HepG2 (cell line): ENCODE measurements at regions not wholly inside any gene's neighbourhood (a gene's known extent, or its start where the extent isn't known, plus 50 kb on each side); places are given as distances from the start of the nearest gene placed in this dataset.

Experiments
- HOXA3 ChIP-seq: sonication (generic); formaldehyde crosslinking; IDR thresholded peaks from 2 replicates; pipeline ENCODE4 v1.5.0; 2020; ENCODE audit warnings: missing genetic modification reagents
- KAT7 ChIP-seq: IDR thresholded peaks from 2 replicates; pipeline ENCODE4 v1.6.1; 2018; ENCODE audit warnings: borderline replicate concordance, missing compliant biosample characterization
- NR2F2 ChIP-seq: IDR thresholded peaks from 2 replicates; pipeline ENCODE4 v1.6.1; 2012; ENCODE audit warnings: low read depth, inconsistent platforms, borderline replicate concordance
- POLR2A ChIP-seq, 2 experiments: IDR thresholded peaks; 2 replicates each; pipeline ENCODE4 v1.6.1; 2011; ENCODE audit warnings: low read depth in 2 of 2, low read length in 2 of 2, mild to moderate bottlenecking in 1 of 2, moderate library complexity in 1 of 2; ENCODE audit not compliant: insufficient read depth in 1 of 2
- TAF1 ChIP-seq: sonication (generic); formaldehyde crosslinking; IDR thresholded peaks from 2 replicates; pipeline ENCODE4 v1.4.0; 2020; ENCODE audit warnings: missing genetic modification reagents
- ZNF207 ChIP-seq: fragments of 450-650 bp; IDR thresholded peaks from 2 replicates; pipeline ENCODE4 v1.6.1; 2016; ENCODE audit warnings: antibody characterized with exemption, borderline replicate concordance
- ZNF234 ChIP-seq: sonication (generic); formaldehyde crosslinking; conservative IDR thresholded peaks from 2 replicates; pipeline ENCODE4 v1.5.1; 2020; ENCODE audit warnings: mild to moderate bottlenecking, missing genetic modification reagents
- ZNF292 ChIP-seq: sonication (generic); formaldehyde crosslinking; IDR thresholded peaks from 2 replicates; pipeline ENCODE4 v1.8.1; 2022; ENCODE audit warnings: mild to moderate bottlenecking, low read depth, missing genetic modification reagents, borderline replicate concordance
- TF ChIP-seq, protein P1 (sequence below): IDR thresholded peaks from 2 replicates; pipeline ENCODE4 v1.6.1; 2016; ENCODE audit warnings: missing genetic modification reagents, missing compliant biosample characterization
- TF ChIP-seq, protein P2 (sequence below): sonication (generic); formaldehyde crosslinking; IDR thresholded peaks from 2 replicates; pipeline ENCODE4 v1.4.0; 2020; ENCODE audit warnings: missing genetic modification reagents

GRCh38 chr3:104805042-104805441, 561.7 kb upstream of the ALCAM start:
- TF ChIP-seq, protein P1, sequence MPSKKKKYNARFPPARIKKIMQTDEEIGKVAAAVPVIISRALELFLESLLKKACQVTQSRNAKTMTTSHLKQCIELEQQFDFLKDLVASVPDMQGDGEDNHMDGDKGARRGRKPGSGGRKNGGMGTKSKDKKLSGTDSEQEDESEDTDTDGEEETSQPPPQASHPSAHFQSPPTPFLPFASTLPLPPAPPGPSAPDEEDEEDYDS, result no peak
- TF ChIP-seq, protein P2, sequence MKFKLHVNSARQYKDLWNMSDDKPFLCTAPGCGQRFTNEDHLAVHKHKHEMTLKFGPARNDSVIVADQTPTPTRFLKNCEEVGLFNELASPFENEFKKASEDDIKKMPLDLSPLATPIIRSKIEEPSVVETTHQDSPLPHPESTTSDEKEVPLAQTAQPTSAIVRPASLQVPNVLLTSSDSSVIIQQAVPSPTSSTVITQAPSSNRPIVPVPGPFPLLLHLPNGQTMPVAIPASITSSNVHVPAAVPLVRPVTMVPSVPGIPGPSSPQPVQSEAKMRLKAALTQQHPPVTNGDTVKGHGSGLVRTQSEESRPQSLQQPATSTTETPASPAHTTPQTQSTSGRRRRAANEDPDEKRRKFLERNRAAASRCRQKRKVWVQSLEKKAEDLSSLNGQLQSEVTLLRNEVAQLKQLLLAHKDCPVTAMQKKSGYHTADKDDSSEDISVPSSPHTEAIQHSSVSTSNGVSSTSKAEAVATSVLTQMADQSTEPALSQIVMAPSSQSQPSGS (CRISPR knock-in tag), result no peak
- TF ChIP-seq ZNF207 (no peak), POLR2A (IDR thresholded peaks at IDR 0.05; ENCODE audit: insufficient read depth in 1 of 2, low read depth in 2 of 2, low read length in 2 of 2) (no peak), NR2F2 (no peak), HOXA3 (CRISPR knock-in tag) (no peak), ZNF234 (CRISPR knock-in tag) (no peak), TAF1 (CRISPR knock-in tag) (no peak), KAT7 (CRISPR knock-in tag) (no peak), ZNF292 (CRISPR knock-in tag) (no peak)
